GM18498 (cell line): ENCODE measurements at regions not wholly inside any gene's neighbourhood (a gene's known extent, or its start where the extent isn't known, plus 50 kb on each side); places are given as distances from the start of the nearest gene placed in this dataset.
"Not testable (repeated sequence)": the region's sequence is repeated elsewhere in the genome, so short reads cannot be mapped to it uniquely, and the experiment has no call there.

Experiments used
- ATAC-seq: cut with Tn5 transposase; IDR thresholded peaks from one replicate; pipeline ENCODE4 v1.9.1; 2021; ENCODE audit warnings: mild to moderate bottlenecking, moderate library complexity; ENCODE audit not compliant: unreplicated experiment

- no peak for ATAC-seq
Measured at GRCh38 chr4:23117826-23118225, 425.1 kb downstream of the GBA3 start.

GRCh38 chr4:23114538-23114937, 421.8 kb downstream of the GBA3 start:
- no peak for ATAC-seq

GRCh38 chr4:23113104-23113503, 420.4 kb downstream of the GBA3 start:
- ATAC-seq, result no peak

- ATAC-seq, result no peak
Measured at GRCh38 chr4:23106516-23106915, 413.8 kb downstream of the GBA3 start.

- no peak for ATAC-seq
Measured at GRCh38 chr4:23105759-23106370, 413.1 kb downstream of the GBA3 start.

- ATAC-seq, result no peak
Measured at GRCh38 chr4:23097251-23097650, 404.5 kb downstream of the GBA3 start.

GRCh38 chr4:23091711-23092110, 399.0 kb downstream of the GBA3 start:
- ATAC-seq, result no peak

- no peak for ATAC-seq
Measured at GRCh38 chr4:23085249-23085568, 392.5 kb downstream of the GBA3 start.

GRCh38 chr4:23084559-23085248, 392.0 kb downstream of the GBA3 start:
- no peak for ATAC-seq

- ATAC-seq, result no peak
Measured at GRCh38 chr4:23083391-23083790, 390.7 kb downstream of the GBA3 start.

GRCh38 chr4:23080171-23080570, 387.4 kb downstream of the GBA3 start:
- not testable (repeated sequence) for ATAC-seq

GRCh38 chr4:23070848-23071570, 378.3 kb downstream of the GBA3 start:
- ATAC-seq, result no peak

GRCh38 chr4:23068756-23069155, 376.0 kb downstream of the GBA3 start:
- no peak for ATAC-seq

- ATAC-seq, result no peak
Measured at GRCh38 chr4:23068287-23068686, 375.6 kb downstream of the GBA3 start.

GRCh38 chr4:23062188-23062587, 369.5 kb downstream of the GBA3 start:
- ATAC-seq, result no peak

GRCh38 chr4:23061431-23061830, 368.7 kb downstream of the GBA3 start:
- ATAC-seq, result no peak

- ATAC-seq, result no peak
Measured at GRCh38 chr4:23060776-23061175, 368.0 kb downstream of the GBA3 start.

GRCh38 chr4:23058165-23058776, 365.5 kb downstream of the GBA3 start:
- no peak for ATAC-seq

- ATAC-seq, result no peak
Measured at GRCh38 chr4:23041501-23041900, 348.8 kb downstream of the GBA3 start.

GRCh38 chr4:23040539-23040938, 347.8 kb downstream of the GBA3 start:
- no peak for ATAC-seq

GRCh38 chr4:23039818-23040217, 347.1 kb downstream of the GBA3 start:
- no peak for ATAC-seq
